GM12891 (cell line): ENCODE measurements at regions not wholly inside any gene's neighbourhood (a gene's known extent, or its start where the extent isn't known, plus 50 kb on each side); places are given as distances from the start of the nearest gene placed in this dataset.

Experiments
- DNase-seq: peaks from one replicate; pipeline ENCODE4 v3.0.0; 2011; ENCODE audit warnings: low spot score; ENCODE audit not compliant: insufficient read length
- FAIRE-seq: peaks from 2 replicates; lab custom pipeline; 2011; peaks lifted over from hg19 to GRCh38; lab: Jason Lieb, UNC
- PAX5 ChIP-seq: IDR thresholded peaks from 2 replicates; pipeline ENCODE4 v1.6.1; 2011; ENCODE audit warnings: low read length, moderate library complexity, mild to moderate bottlenecking; ENCODE audit not compliant: insufficient read depth, severe bottlenecking
- POLR2A ChIP-seq: IDR thresholded peaks from 2 replicates; pipeline ENCODE4 v1.6.1; 2011; ENCODE audit warnings: low read depth, low read length, control low read depth
- POLR2AphosphoS5 ChIP-seq: IDR thresholded peaks from 2 replicates; pipeline ENCODE4 v1.6.1; 2011; ENCODE audit warnings: low read depth, low read length, control low read depth
- POU2F2 ChIP-seq: IDR thresholded peaks from 2 replicates; pipeline ENCODE4 v1.6.1; 2011; ENCODE audit warnings: low read depth, mild to moderate bottlenecking, control low read depth, low read length, moderate library complexity
- SPI1 ChIP-seq: IDR thresholded peaks from 2 replicates; pipeline ENCODE4 v1.6.1; 2011; ENCODE audit warnings: low read depth, low read length, control low read depth
- TAF1 ChIP-seq: IDR thresholded peaks from 2 replicates; pipeline ENCODE4 v1.6.1; 2011; ENCODE audit warnings: low read depth, low read length, control low read depth

DNA sequence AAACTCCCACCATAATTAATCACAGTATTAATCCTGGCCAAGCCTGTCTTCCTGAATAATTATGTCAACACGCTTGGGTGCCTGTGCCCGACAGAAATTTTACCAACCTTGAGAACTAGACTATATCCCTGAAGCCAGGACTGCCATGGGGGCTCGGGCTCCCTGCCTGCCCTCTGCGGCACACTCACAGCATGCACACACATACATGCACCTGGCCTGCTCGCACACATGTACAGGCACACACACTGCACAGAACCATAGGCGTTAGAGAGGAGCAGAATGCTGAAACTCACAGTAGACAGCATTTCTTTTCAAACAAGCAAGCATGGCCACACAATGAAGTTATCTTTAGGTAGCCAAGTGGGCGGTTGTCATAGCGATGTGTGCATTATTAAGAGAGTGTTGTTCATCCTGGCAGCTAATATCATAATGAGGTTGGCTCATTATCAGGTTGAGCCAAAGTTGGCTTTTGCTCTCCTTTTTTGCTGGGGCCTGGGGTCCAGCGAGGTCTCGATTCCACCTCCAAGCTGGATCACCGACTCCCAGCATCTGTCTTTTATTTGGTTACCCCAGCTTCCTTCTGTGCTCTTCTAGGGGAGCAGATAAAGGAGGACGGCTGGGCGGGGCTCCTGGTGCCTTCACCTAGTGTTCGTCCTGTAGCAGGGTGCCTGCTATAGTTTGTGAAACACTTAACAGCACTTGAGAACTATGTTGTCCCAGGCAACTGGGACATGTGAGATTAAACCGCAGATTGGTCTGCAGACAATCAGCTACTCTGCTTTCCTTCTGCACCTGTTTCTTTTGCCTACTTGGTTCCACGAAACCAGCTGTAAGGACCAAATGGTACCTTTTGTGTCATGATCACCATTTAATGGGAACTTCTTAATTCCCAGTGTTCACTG, 91.4 kb downstream of the ZNF621 start:
- FAIRE-seq (no peak), DNase-seq (no peak)
- TF ChIP-seq SPI1: no peak
- no peak for TF ChIP-seq PAX5
- TF ChIP-seq POLR2AphosphoS5: no peak
- no peak for TF ChIP-seq POLR2A
- no peak for TF ChIP-seq TAF1
- TF ChIP-seq POU2F2: no peak

DNA sequence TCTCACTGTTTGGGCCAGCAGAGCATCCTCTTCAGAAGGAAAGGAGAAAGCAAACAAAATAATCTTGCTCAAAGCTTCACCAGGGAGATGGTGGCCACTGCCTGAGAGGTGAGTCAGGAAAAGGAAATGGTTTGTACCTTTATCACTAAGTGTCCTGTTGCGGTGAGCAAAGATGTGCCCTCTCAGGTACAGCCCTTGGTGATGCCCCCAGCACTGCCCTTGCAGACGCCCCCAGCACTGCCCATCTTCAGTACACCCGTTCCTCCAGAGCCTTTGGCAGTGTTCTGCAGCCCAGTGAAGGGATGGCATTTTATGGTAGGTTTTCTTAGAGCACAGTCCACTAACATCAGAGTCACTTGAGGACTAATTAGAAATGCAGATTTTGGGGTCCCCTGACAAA, 92.3 kb downstream of the ZNF621 start:
- no peak for FAIRE-seq
- TF ChIP-seq POLR2AphosphoS5 (no peak), POU2F2 (no peak), SPI1 (no peak), TAF1 (no peak), POLR2A (no peak), PAX5 (no peak)
- no peak for DNase-seq

DNA sequence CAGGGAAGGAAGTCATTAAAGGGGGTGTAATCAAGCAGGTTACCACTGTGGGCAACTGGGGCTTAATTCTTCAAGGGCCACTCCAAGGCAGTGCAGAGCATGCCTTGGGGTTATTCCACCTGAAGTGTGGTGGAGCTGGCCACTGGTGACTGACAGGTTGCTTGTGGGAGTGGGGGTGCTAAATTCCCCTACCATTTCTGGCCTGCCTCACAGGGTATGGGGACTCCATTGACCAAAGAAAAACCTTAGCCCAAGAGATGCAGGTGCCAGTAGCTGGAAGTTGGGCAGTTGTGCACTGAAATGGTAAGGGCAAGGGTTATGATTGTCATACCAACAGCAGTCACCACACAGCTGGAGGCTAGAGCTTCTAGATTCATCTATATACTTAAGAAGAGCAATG, 93.4 kb downstream of the ZNF621 start:
- FAIRE-seq (no peak), DNase-seq (no peak)
- no peak for TF ChIP-seq POU2F2
- no peak for TF ChIP-seq POLR2A
- TF ChIP-seq SPI1: no peak
- TF ChIP-seq TAF1: no peak
- no peak for TF ChIP-seq PAX5
- TF ChIP-seq POLR2AphosphoS5: no peak

DNA sequence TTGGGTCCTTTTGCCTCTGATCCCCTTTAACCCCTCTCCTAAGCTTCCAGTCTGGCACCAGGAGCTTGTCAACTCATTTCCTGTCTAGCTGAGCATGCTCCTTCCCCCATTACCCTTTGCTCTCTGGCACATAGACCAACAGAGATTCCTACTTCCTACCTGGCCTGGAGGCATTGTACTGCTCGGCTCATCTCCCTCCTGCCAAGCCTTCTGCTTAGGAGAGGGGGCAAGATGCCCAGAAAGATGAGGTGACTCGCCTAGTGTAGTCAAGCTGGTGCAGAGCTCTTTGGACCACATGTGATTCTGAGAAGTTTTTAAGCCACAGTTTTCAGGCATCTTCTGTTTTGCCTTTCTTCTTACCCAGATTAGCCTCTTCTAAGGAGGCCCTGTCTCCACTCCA, 95.4 kb downstream of the ZNF621 start:
- DNase-seq (no peak), FAIRE-seq (no peak)
- no peak for TF ChIP-seq PAX5

DNA sequence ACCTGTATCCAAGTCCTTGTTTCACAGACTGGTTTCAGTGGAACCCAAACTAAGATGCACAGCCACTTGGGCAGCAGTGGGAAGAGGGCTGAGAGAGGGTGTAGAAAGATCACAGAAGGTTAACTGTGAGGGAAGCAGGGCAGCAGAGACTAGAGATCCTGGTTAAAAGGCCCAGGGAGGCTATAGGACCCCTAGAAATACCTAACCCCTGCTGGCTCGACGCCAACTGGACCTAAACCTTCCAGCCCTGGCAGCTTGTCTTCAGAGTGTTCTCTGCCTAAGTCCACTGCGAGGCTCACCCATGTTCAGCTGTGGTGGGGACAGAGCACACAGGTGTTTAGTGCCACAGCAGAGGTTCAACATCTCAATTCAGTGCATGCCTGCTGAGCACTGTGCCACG, 96.5 kb downstream of the ZNF621 start:
- TF ChIP-seq PAX5 (no peak), POLR2AphosphoS5 (no peak), POU2F2 (no peak), SPI1 (no peak), POLR2A (no peak), TAF1 (no peak)
- no peak for DNase-seq

DNA sequence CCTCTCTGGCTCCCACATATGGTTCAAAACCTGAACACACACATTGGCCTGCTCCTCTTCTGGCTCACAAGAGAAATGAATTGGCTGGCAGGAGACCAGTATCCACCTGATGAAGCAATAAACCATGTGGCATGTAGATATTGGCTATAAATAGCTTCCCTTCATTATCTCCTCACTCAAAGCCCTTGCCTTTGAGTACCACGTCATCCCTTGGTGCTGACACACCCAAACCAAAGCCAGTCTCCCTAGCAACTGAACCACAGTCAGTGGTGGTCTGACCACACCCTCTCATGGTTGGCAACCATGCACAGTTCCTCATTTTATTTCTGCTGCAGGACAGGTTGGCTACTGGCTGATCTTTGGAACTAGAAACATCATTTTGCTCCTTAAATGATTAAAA, 98.8 kb downstream of the ZNF621 start:
- peak; percentile 58 for FAIRE-seq
- DNase-seq: no peak
- TF ChIP-seq POU2F2 (no peak), POLR2A (no peak), POLR2AphosphoS5 (no peak), SPI1 (peak; percentile 82), TAF1 (no peak), PAX5 (no peak)

More for the DNA sequence above, 96.5 kb downstream of the ZNF621 start:
- no peak for FAIRE-seq

DNA sequence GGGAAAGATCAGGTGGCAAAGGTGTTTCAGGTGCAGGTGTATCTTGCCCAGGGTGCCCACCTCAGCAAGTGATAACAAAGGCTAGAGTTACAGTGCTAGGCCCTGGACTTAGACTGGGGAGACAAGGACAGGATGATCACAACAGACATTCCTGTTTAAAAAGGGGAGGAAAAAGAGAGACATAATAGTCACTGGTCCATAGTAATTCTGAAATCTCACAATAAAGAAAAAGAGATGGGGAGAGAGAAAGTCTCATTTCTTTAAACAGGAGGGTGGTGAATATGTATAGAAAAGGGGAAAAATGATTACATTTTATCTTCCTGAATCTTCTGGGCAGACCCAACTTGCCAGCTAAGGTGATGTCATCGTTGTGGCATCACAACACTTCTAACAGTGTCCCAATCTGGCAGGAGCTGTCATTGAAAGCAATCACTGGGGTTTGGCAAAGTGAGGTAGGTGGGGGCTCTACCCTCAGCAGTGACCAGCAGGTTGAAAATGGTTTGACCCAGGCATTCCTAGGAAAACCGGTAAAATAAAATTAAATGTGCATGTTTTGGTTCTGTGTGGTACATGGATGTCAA, 99.5 kb downstream of the ZNF621 start:
- TF ChIP-seq TAF1 (no peak), POLR2AphosphoS5 (no peak), SPI1 (no peak), PAX5 (no peak), POU2F2 (no peak), POLR2A (no peak)
- FAIRE-seq (no peak), DNase-seq (no peak)

DNA sequence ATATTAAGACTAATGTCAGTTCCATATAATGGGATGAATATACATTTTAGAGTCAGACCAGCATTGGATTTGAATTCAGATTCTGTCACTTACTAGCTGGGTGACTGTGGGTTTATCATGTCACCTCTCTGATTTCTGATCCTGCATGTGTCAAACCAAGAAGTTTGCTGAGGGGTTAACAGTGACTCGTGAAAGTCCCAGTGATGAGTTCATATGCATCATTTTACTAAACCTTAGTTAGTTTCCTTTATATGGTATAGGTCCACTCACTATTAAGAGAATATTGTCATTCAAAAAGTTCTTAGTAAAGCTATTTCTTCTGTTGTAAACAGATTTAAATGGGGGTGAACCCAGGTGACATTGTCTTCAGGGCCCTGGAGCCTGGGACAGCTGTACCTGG, 102.3 kb downstream of the ZNF621 start:
- FAIRE-seq (no peak), DNase-seq (no peak)
- TF ChIP-seq POLR2A: no peak
- no peak for TF ChIP-seq POU2F2
- no peak for TF ChIP-seq POLR2AphosphoS5
- TF ChIP-seq TAF1: no peak
- TF ChIP-seq SPI1: no peak
- TF ChIP-seq PAX5: no peak

DNA sequence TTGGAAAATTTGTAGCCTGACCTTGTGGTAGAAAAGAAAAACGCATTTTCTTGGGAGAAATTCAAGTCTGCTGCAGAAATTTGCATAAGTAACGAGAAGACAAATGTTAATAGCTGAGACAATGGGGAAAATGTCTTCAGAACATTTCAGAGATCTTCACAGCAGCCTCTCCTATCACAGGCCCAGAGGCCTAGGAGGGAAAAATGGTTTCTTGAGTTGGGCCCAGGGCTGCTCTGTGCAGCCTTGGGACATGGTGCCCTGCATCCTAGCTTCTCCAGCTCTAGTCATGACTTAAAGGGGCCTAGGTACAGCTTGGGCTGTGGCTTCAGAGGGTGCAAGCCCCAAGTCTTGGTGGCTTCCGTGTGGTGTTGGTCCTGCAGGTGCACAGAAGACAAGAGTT, 104.2 kb downstream of the ZNF621 start:
- DNase-seq (no peak), FAIRE-seq (no peak)
- TF ChIP-seq SPI1 (no peak), TAF1 (no peak), POLR2AphosphoS5 (no peak), POU2F2 (no peak), POLR2A (no peak)
